IMR-90 (cell line): ENCODE measurements at regions not wholly inside any gene's neighbourhood (a gene's known extent, or its start where the extent isn't known, plus 50 kb on each side); places are given as distances from the start of the nearest gene placed in this dataset.

ENCODE experiments used
- ATAC-seq: fragments of 200-7000 bp; cut with Tn5 transposase; 2 replicates; pipeline ENCODE4 v1.9.1; 2020; ENCODE audit warnings: low read depth, mild to moderate bottlenecking, moderate library complexity
- BruUV-seq: library from RNA; stranded (reverse); fragments of 400-500 nt; replicated peaks from 2 replicates; lab custom pipeline; 2021; lab: Mats Ljungman, UMichigan
- CTCF ChIA-PET: fragments of 300-600 bp; formaldehyde crosslinking; extraction: SDS; loops from one replicate; lab custom pipeline; 2021; ENCODE audit warnings: antibody characterized with exemption; lab: Yijun Ruan, JAX
- POLR2A ChIA-PET: fragments of 300-600 bp; sonication (Branson Sonifier 250); formaldehyde crosslinking; loops from one replicate; lab custom pipeline; 2022; ENCODE audit warnings: antibody characterized with exemption; ENCODE audit not compliant: unreplicated experiment; lab: Charles Lee
- DNase-seq: peaks from one replicate; pipeline ENCODE4 v3.0.0; 2013
- H2AFZ ChIP-seq: replicated peaks from 2 replicates; pipeline ENCODE3; 2013; ENCODE audit warnings: low read length, mild to moderate bottlenecking; ENCODE audit not compliant: poor library complexity
- H2AK5ac ChIP-seq: 2 replicates; pipeline ENCODE4 v1.6.1; 2013; ENCODE audit warnings: low read depth, low read length, inconsistent platforms
- H2AK9ac ChIP-seq: replicated peaks from 2 replicates; pipeline ENCODE3; 2013; ENCODE audit warnings: mild to moderate bottlenecking, low read depth, low read length, moderate library complexity; ENCODE audit not compliant: poor library complexity
- H2BK120ac ChIP-seq: 2 replicates; pipeline ENCODE4 v1.6.1; 2013; ENCODE audit warnings: low read depth, low read length, inconsistent platforms
- H2BK15ac ChIP-seq: 3 replicates; pipeline ENCODE4 v1.6.1; 2013; ENCODE audit warnings: low read depth, low read length, inconsistent platforms
- H2BK20ac ChIP-seq: 2 replicates; pipeline ENCODE4 v1.6.1; 2013; ENCODE audit warnings: low read depth, mild to moderate bottlenecking, inconsistent platforms, low read length, moderate library complexity
- H2BK5ac ChIP-seq: 2 replicates; pipeline ENCODE4 v1.6.1; 2013; ENCODE audit warnings: mild to moderate bottlenecking, low read depth, low read length, inconsistent platforms; ENCODE audit not compliant: poor library complexity, severe bottlenecking
- H3K14ac ChIP-seq: replicated peaks from 2 replicates; pipeline ENCODE4 v1.6.1; 2013; ENCODE audit warnings: low read depth, low read length, inconsistent platforms
- H3K18ac ChIP-seq: 2 replicates; pipeline ENCODE4 v1.6.1; 2013; ENCODE audit warnings: low read depth, low read length, control low read depth
- H3K23ac ChIP-seq: 2 replicates; pipeline ENCODE4 v1.6.1; 2013; ENCODE audit warnings: low read depth, low read length, inconsistent platforms
- H3K27ac ChIP-seq: 2 replicates; pipeline ENCODE4 v1.5.1; 2013; ENCODE audit warnings: mild to moderate bottlenecking, control low read depth, low read length; ENCODE audit not compliant: insufficient read depth
- H3K27me3 ChIP-seq: 2 replicates; pipeline ENCODE4 v1.6.1; 2013; ENCODE audit warnings: low read length; ENCODE audit not compliant: control insufficient read depth, insufficient read depth
- H3K36me3 ChIP-seq: 2 replicates; pipeline ENCODE4 v1.6.1; 2013; ENCODE audit warnings: low read length, mixed read lengths; ENCODE audit not compliant: control insufficient read depth, insufficient read depth
- H3K4ac ChIP-seq: 2 replicates; pipeline ENCODE4 v1.6.1; 2013; ENCODE audit warnings: low read depth, low read length, inconsistent platforms
- H3K4me1 ChIP-seq: 2 replicates; pipeline ENCODE4 v1.6.1; 2013; ENCODE audit warnings: low read length, mixed read lengths; ENCODE audit not compliant: control insufficient read depth, insufficient read depth
- H3K4me2 ChIP-seq: 2 replicates; pipeline ENCODE4 v1.6.1; 2013; ENCODE audit warnings: low read depth, mild to moderate bottlenecking, control low read depth, low read length, moderate library complexity
- H3K4me3 ChIP-seq: 2 replicates; pipeline ENCODE4 v1.5.1; 2013; ENCODE audit warnings: low read depth, mild to moderate bottlenecking, control low read depth, low read length, moderate library complexity; ENCODE audit not compliant: insufficient read depth
- H3K56ac ChIP-seq: 2 replicates; pipeline ENCODE4 v1.6.1; 2013; ENCODE audit warnings: low read length, inconsistent platforms; ENCODE audit not compliant: insufficient read depth; ENCODE audit errors: extremely low read depth
- H3K79me1 ChIP-seq, 2 experiments: 2 replicates each; pipeline ENCODE4 v1.6.1; 2013; ENCODE audit warnings: low read length in 2 of 2, inconsistent platforms in 1 of 2, low read depth in 1 of 2
- H3K9ac ChIP-seq: 2 replicates; pipeline ENCODE4 v1.6.1; 2013; ENCODE audit warnings: low read depth, low read length, control low read depth
- H3K9me1 ChIP-seq: 2 replicates; pipeline ENCODE4 v1.6.1; 2013; ENCODE audit warnings: low read length, inconsistent platforms; ENCODE audit not compliant: insufficient read depth
- H3K9me3 ChIP-seq: 2 replicates; pipeline ENCODE4 v1.6.1; 2013; ENCODE audit warnings: low read length; ENCODE audit not compliant: control insufficient read depth, insufficient read depth
- H4K20me1 ChIP-seq: 2 replicates; pipeline ENCODE4 v1.6.1; 2013; ENCODE audit warnings: low read length, inconsistent platforms; ENCODE audit not compliant: insufficient read depth
- H4K5ac ChIP-seq: 2 replicates; pipeline ENCODE4 v1.6.1; 2013; ENCODE audit warnings: mild to moderate bottlenecking, low read depth, low read length, control low read depth
- H4K8ac ChIP-seq, 2 experiments: 2 replicates each; pipeline ENCODE4 v1.6.1; 2013; ENCODE audit warnings: low read depth in 2 of 2, low read length in 2 of 2, control low read depth in 1 of 2, inconsistent platforms in 1 of 2
- H4K91ac ChIP-seq: 2 replicates; pipeline ENCODE4 v1.6.1; 2013; ENCODE audit warnings: low read depth, low read length, inconsistent platforms; ENCODE audit not compliant: insufficient read depth
- BHLHE40 ChIP-seq: fragments of 150-350 bp; IDR thresholded peaks from 2 replicates; pipeline ENCODE4 v1.6.1; 2016; ENCODE audit warnings: mild to moderate bottlenecking, low read depth, low read length
- CHD1 ChIP-seq: IDR thresholded peaks from 2 replicates; pipeline ENCODE4 v1.6.1; 2012; ENCODE audit warnings: low read depth, low read length, improper control_type of control experiment
- WGBS, 2 experiments: methylation state at CpG; one replicate each; pipeline versions ENCODE4 v1.1.5 to v1.1.7; 2013; ENCODE audit warnings: missing lambda C conversion rate in 2 of 2; ENCODE audit not compliant: insufficient read length in 1 of 2; ENCODE audit errors: extremely low coverage in 2 of 2; 5-methylcytosine and 5-hydroxymethylcytosine counted together
- dilution Hi-C: fragments of 300-500 bp; cut with HindIII; formaldehyde crosslinking; loops from one replicate; pipeline ENCODE4 v1.14.3; 2018; ENCODE audit warnings: low sequenced_read_pairs; ENCODE audit not compliant: unreplicated experiment
- in situ Hi-C: fragments of 300-500 bp; cut with MboI; formaldehyde crosslinking; loops from 3 replicates; pipeline ENCODE4 v1.14.3; 2019; ENCODE audit warnings: low sequenced_read_pairs, inconsistent platforms, mixed read lengths
- intact Hi-C: fragments of 100-400 bp; cut with micrococcal nuclease; formaldehyde crosslinking; loops from 2 replicates; pipeline ENCODE4 v1.10.0; 2022

- Histone ChIP-seq H2BK5ac (no peak overlapping the region), H4K8ac (no peak overlapping the region), H3K9me1 (no peaks in the 10 kb centered on the region), H2AFZ (no peak overlapping the region), H3K18ac (no peak overlapping the region), H3K9ac (no peak overlapping the region), H2BK15ac (no peak overlapping the region), H4K5ac (no peak overlapping the region), H2BK20ac (no peak overlapping the region), H3K14ac (no peak overlapping the region), H3K27me3 (peaks cover 28% of the 10 kb centered on the region), H3K23ac (no peak overlapping the region), H2AK9ac (no peak overlapping the region), H2BK120ac (no peak overlapping the region), H4K20me1 (no peaks in the 10 kb centered on the region), H2AK5ac (no peak overlapping the region), H3K4me3 (no peak overlapping the region), H3K56ac (no peak overlapping the region), H3K4ac (no peak overlapping the region), H3K36me3 (no peaks in the 10 kb centered on the region), H3K4me1 (no peaks in the 10 kb centered on the region), H3K9me3 (no peaks in the 10 kb centered on the region), H3K79me1 (no peaks in the 10 kb centered on the region), H3K27ac (no peak overlapping the region), H4K91ac (no peak overlapping the region), H3K4me2 (no peak overlapping the region)
- in situ Hi-C loops (no loop called here), intact Hi-C loops (no loop called here), dilution Hi-C loops (no loop called here)
- ChIA-PET POLR2A (no interaction called here), CTCF (no interaction called here)
- no CpG with 5 or more reads among the region's 2 CpGs for WGBS, 2 experiments
- no TSS peak for BruUV-seq
- TF ChIP-seq BHLHE40: no peak
- TF ChIP-seq CHD1: no peak
- ATAC-seq (no peak), DNase-seq (no peak)
Observed at GRCh38 chr15:75134748-75135147, 66.9 kb upstream of the C15orf39 start.
